Stimulated activated CD4-positive, alpha-beta T cell treated with anti-CD3 and anti-CD28 coated beads, Interleukin-15, amount 100 ng/mL, for 24 hours (primary cell): ENCODE measurements at regions not wholly inside any gene's neighbourhood (a gene's known extent, or its start where the extent isn't known, plus 50 kb on each side); places are given as distances from the start of the nearest gene placed in this dataset.

Source experiments
- DNase-seq: peaks from one replicate; pipeline ENCODE4 v3.0.0-alpha.2; 2020

DNA sequence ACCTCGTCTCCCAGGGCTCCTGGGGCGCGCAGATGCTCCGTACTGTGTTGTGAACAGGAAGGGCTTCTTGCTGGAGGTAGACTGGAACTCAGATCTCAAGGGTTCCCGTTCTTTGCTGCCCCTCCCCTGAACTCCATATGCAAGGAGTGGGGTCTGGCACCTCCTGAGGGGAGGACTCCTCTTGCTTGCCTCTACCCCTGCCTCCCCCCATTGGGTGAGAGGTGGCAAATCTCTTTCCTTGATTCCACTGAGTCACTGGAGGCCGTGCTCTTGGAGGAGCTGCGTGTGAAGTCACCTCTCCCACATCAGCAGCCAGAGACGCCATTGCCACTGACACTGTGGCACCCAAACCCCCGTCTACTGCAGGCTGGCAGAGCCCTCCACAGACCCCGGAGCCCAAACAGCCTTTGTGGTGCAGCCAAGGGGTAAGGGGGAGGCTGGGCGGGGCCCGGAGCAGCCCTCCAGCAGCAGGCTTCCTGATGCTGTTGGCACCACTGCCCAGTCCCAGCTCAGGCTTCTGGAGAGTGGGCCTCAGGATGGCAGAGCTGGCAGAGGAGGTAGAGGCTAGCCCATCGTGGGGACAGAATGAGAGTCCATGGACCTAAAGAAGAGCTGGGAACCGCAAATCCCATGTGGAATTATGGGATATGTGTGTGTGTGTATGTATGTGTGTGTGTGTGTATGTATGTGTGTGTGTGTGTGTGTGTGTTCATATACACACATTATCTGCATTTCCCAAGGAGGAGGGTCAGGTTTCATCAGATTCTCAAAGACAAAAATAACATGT, 104.9 kb upstream of the RUNX3 start:
- no peak for DNase-seq

- DNase-seq, result no peak
These were observed 104.0 kb upstream of the RUNX3 start for GRCh38 chr1:25033828-25034705.

DNA sequence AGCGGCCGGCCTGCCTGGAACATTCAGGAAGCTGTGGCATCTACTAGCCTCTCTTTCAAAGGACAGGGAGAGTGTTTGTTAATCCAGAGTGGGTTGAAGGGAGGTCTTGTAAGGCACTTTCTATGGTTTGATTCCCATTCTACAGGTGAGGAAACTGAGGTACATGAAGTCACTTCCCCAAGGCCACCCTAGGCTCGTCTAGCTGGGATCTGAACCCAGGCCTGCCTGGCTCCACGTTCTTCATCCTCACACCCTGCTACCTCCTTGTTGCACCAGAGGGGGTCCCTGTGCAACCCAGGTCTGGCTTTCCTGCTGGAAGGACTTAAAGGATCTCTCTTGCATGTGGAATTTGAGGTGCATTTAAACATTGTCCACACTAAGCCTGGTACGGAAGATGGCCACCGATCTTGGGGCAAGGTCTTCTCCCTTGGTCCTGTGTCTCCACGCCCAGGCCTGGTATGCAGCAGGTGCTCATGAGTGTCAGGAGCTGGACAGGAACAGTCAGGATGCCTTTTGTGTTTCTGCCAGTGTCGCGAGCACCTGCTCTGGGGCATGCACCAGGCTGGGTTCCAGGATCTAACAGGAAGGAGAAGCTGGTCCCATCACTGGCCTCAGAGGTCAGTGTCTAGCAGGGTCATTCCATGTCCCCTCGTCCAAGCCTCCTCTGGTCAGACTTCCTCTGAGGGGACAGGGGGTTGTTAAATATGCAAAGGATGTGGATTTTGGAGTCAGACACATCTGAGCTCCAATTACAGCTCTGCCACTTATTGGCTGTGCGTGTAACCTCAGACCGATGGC, 103.2 kb upstream of the RUNX3 start:
- DNase-seq, result no peak

- peak; percentile 60 for DNase-seq
These were observed 102.0 kb upstream of the RUNX3 start for GRCh38 chr1:25031966-25032667.

DNA sequence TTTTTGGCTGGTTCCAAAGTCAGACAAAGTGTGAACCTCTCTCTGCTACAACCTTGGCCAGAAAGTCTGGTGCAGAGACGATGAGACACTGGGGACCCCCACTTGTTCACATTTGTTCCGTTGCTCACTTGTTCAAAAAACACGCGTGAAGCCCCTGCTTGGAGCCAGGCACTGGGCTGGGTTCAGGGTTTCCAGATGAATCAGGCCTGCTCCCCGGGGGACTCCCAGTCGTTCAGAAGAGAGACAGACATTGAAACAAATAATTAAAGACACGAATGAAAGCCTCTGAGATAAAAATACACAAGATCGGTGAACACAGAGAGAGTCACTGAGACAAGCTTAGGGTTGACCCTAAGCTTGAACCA, 101.5 kb upstream of the RUNX3 start:
- peak; percentile 76 for DNase-seq

DNA sequence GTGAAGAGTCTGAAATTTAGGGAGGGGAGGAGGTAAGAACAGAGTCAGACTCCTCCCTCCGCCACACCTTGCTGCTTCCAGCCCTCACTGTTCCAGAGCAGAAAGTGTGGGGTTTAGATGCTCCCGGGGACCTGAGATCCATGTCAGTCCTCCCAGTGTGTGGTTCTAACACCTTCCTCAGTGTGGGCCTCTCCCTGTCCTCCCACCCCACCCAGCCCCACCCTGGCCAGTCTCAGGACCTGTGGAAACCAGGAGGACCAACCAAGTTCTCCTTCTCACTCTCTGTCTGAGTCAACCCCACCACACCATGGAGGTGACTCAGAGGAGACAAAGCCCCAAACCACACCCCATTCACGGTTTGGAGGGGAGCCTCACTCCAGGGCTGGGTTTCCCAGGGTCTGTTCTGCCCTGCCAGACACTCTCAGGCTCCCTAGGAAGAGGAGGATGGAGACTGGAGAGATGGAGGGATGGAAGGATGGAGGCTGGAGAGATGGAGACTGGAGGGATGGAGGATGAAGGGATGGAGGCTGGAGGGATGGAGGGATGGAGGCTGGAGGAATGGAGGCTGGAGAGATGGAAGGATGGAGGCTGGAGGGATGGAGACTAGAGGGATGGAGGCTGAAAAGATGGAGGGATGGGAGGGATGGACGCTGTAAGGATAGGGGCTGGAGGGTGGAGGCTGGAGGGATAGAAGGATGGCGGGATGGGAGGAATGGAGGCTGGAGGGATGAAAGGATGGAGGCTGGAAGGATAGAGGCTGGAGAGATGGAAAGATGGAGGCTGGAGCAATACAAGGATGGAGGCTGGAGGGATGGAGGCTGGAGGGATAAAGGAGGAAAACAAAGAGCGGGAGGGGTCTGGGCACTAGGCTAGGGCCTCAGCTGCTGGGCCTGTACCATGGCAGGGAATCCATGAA, 100.9 kb upstream of the RUNX3 start:
- DNase-seq, result peak; percentile 89

DNA sequence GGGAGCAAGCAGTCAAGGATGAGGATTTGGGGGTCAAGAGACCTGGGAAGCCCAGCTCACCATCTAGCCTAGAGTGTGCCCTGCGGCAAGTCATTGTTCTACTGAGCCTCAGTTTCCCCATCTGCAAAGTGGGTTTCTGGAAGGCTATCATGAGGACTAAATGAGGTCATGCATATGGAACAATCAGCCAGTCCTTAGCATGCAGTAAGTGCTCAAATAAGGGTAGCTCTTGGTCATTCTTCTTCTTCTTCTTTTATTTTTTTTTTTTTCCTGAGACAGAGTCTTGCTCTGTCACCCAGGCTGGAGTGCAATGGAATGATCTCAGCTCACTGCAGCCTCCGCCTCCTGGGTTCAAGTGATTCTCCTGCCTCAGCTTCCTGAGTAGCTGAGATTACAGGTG, 99.9 kb upstream of the RUNX3 start:
- DNase-seq, result no peak

- DNase-seq, result peak; percentile 71
These were observed 99.0 kb upstream of the RUNX3 start for GRCh38 chr1:25028907-25029599.

DNA sequence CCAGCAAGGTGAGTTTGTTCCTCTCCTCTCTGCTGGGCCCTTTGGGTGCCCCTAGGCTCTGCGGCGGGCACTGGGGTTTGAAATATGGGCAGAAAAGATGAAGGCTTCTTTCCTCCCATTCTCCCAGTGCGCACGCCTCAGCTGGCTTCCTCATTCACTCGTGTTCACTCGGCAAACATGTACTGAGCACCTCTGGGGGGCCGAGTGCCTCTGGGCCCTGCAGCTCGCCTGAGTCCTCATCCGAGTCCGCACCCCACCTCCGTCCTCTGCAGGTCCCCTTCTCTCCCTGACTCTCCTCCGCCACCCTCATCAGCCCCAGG, 98.5 kb upstream of the RUNX3 start:
- no peak for DNase-seq

- no peak for DNase-seq
These were observed 97.9 kb upstream of the RUNX3 start for GRCh38 chr1:25027822-25028586.

DNA sequence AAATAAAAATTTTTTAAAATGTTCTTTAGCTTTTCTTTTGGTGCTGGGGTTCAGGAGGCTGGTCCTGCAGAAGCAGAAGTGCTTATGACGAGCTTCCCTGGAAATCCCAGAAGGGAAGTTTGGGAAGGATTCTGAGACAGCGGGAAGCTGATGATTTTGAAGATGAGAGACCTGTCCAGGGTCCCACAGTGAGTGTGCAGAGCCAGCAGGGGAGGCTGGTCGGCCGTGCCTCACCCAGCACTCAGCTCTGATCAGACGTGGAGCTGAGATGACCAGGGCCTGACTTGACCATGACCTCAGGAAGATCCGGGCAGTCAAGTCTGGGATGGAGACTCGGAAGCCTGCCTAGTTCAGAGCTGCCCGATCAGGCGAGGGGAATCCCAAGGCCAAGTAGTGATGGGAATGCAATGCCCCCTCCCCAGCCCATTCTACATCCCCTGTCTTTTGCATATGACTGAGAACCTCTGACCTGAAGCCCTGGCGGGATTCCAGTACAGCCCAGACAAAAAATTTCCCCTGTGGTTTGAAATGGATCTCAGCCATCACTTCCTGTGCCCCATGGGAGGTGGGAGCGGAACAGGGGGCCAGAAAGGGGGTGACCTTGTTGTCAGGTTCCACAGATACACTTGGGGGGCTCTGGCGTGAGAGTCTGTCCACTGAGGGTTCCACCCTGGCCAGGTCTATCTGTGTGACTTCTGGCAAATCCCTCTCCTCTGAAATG, 96.8 kb upstream of the RUNX3 start:
- no peak for DNase-seq

- no peak for DNase-seq
These were observed 96.2 kb upstream of the RUNX3 start for GRCh38 chr1:25026304-25026703.

- no peak for DNase-seq
These were observed 94.7 kb upstream of the RUNX3 start for GRCh38 chr1:25024615-25025350.

DNA sequence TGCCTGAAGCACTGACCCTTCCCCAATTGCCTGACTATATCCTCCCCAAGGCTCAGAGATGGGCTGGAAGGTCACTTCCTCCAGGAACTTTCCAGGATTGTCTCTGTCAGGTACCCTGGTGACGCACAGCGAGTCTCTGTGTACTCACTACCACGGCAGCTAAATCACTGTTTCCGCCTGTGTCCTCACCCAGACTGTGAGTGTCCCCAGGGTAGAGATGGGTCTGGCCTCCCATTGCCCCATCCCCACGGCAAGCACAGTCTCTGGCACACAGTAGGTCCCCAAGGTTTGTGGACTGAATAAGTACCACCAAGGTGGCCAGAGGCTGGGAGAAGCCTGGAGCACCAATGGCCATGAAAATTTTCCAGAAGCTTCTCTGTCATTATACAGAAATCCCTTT, 93.8 kb upstream of the RUNX3 start:
- DNase-seq, result peak; percentile 48

- DNase-seq, result no peak
These were observed 93.1 kb upstream of the RUNX3 start for GRCh38 chr1:25023190-25023578.

GRCh38 chr1:25022361-25023189, 92.5 kb upstream of the RUNX3 start:
- peak; percentile 95 for DNase-seq

DNA sequence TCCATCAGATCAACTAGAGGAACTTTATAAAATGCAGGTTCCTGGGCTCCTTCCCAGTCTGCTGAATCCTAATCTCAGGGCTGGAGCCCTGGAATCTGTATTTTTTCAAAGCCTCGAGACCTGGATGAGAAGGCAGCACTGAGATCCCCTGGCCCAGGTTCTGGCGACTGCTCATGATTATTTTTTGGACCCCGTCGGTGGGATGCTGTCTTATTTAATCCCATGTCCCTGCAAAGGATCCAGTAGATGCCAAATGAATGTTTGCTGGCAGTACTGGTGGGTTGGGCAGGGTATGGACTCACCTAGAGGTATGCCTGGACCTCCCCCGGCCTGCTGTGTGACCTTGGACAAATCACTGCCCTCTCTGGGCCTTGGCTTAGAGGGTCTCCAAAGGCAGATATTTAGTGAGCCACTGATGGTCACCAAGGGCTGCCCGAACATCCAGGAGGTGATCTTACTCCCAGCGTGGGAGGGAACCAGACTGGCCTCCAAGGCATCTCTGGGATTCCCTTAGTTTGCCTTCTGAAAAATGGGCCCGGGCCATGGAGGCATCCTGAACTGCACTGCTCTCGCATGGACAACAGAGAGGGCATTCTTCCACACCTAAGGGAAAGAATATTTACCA, 91.6 kb upstream of the RUNX3 start:
- no peak for DNase-seq
